ENCODE measurements at regions not wholly inside any gene's neighbourhood (a gene's known extent, or its start where the extent isn't known, plus 50 kb on each side); places are given as distances from the start of the nearest gene placed in this dataset.
"Not testable (repeated sequence)": the region's sequence is repeated elsewhere in the genome, so short reads cannot be mapped to it uniquely, and the experiment has no call there.

DNA sequence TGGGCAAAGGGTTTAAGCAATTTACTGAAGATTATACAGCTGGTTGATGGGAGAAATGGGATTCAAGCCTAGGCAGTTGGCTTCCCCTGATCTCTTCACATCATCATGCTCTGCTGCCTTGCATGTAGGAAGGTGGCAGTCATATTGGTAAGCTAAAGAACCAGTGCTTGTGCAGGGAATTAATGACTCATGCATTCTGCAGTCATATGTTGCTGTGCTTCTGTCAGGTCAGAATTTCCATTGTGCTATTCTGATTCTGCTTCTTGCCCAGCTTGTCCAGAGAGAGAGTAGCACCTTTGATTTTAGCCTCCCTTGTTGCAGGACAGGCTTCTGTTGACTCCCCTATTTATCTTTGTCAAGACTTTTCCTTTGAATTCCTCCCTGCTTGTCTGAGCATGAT is 114.0 kb upstream of the IKBKE start:
- H3K4me3 ChIP-seq, H3K27ac ChIP-seq: not testable (repeated sequence)

DNA sequence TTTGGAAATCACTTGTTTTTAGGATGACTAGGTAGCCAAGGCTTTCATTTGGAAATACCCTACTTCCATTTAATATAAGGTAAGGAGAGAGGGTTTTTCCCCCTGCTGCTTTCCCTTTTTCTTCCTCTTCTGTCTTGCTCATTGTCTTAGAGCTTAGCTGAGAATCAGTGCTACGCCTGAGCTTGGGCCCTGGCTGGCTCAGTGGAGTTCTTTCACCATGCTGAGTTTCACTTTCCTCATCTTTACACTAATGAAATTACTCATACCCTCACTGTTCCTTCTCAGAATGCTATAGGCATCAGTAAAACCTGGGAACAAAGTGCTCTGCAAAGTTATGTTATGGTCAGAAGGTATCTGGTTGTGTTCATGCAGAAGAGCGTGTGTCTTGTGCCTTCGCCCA is 112.3 kb upstream of the IKBKE start:
- H3K4me3 ChIP-seq = not testable (repeated sequence)

DNA sequence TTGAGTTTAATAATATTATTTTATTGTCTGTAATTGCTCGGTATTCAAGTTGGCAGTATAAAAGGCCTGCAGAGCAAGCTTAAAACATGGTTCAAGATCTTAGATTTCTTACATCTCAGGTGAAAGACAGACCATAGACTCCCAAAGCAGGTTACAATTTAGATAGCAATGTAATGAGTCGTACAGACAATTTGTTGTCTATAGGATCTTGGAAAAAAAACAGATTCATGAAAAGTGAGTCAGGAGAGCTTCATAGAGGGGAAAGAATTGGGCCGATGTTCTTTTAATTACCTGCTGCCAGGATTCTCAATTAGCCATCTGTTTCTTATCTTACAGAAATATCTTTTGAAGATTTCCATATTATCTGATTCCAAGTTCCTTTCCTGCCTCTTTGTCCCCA is 111.5 kb upstream of the IKBKE start:
- H3K27ac ChIP-seq, H3K4me3 ChIP-seq: not testable (repeated sequence)

More for the DNA sequence above, 112.3 kb upstream of the IKBKE start:
- not testable (repeated sequence) for H3K27ac ChIP-seq

DNA sequence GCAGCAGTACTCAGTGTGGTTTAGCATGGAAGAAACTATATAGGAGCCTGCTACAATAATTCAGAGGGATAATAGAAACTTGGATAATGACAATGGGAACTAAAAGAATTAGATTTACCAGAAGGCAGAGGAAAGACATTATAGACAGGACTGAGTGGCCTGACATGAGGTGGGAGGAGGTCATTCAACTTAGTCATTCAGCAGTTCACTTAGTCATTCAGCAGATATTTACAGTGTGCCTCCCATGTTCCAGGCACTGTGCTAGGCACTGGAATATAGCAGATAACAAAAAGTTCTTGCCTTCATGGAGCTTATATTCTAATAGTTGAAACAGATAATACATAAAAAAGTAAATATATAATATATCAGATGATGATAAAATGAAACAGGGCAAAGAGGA is 110.9 kb upstream of the IKBKE start:
- H3K4me3 ChIP-seq = not testable (repeated sequence)

DNA sequence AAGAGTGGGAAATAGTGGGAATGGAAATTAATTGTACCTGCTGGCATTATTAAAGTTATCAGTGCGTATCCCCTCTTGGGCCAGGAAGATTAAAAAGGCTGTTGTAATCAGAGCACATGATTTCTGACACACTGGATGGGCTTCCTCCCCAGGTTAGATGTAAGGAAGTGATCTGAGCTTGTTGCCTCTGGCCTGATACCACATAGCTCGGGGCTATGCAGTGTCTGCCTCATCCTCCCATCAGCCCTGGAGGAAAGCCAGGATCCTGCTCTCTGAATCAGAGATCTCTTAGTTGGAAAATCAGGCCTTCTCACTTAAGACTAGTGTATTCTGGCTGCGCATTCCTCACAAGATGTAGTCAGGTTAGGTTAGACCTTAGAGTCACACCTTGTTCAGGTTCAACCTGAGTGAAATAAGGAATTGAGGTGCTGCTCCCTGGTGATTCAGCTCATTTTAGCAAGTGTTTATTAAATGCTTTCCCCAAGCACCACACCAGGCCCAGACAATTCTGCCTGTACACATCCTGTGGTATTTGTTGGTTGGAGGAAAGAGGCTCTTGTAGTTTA is 108.2 kb upstream of the IKBKE start:
- not testable (repeated sequence) for H3K27ac ChIP-seq

More for the DNA sequence above, 110.9 kb upstream of the IKBKE start:
- not testable (repeated sequence) for H3K27ac ChIP-seq

DNA sequence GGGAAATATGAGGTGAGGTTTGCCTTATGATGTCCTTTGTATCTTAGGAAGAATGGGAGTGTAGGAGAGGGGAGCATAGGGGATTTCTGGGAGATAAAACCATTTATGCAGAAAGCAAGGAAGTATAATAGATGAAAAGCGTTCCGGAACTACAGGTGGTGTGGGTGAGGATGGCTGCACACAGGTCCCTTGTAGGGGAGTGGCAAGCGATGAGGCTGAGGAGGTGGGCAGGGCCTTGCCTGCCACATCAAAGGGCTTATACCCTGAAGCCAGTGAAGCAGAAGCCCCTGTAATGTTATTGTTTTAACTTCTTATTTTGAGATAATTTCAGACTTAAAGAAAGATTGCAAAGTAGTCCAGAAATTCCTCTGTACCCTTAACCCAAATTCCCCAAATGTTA is 107.3 kb upstream of the IKBKE start:
- H3K27ac ChIP-seq, H3K4me3 ChIP-seq: not testable (repeated sequence)

More for the DNA sequence above, 108.2 kb upstream of the IKBKE start:
- not testable (repeated sequence) for H3K4me3 ChIP-seq

DNA sequence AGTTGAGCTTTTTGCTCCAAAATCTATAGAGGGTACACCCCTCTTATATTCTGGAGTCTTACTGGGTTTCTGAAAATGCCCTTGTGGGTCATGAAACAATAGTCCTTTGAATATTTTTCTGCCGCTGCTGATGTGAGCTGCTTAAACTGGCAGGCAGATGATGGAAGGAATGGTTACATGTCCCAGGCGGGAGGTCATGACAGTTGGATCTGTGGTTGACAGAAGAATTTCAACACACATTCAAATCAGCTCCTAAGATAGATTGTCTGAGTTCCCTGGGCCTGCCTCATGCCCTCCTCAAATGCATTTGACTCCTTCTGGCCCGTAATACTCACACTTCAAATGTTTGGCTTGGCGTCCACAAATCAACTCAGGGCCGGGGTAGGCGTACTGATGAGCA is 105.0 kb upstream of the IKBKE start:
- not testable (repeated sequence) for H3K27ac ChIP-seq, H3K4me3 ChIP-seq

DNA sequence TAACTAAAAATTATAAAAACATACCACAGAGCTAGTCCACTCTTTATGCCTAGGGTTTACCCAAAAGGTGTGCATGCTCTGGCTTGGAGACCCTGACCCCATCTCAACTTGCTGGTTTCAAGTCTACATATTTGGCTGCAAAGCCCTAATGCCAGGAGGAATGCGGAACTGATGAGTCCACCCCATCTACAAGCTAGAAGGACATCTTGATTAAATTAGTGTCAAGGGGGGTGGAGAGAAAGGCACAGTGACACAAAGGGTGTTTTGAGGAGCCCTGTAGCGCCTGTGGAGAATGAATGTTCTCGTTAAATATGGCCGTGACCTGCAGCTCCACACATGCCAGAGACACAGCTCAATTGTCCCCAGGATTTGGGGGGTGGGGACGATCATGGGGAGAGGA is 104.1 kb upstream of the IKBKE start:
- peak overlapping the region in 1 of 21 experiments; percentile 17 for H3K27ac ChIP-seq
- H3K4me3 ChIP-seq = not testable (repeated sequence)

DNA sequence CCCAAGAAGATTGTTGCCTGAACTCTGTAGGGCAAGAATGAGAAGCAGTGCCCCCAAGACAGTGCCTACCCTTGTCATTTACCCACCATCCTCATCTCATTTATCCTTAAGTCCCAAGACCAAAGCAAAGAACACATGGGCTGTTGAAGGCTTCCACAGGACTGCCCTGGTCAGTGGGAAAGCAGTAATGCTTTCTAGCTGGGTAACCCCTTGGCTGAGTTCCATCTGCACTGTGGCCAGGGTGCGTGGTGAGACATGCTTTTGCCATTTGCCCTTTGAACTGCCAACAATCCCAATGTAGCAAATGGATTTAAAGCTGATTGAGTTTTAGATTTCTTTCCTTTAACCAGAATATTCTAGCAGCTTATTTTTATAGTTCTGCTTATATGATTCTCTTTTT is 103.5 kb upstream of the IKBKE start:
- H3K4me3 ChIP-seq, H3K27ac ChIP-seq: not testable (repeated sequence)

DNA sequence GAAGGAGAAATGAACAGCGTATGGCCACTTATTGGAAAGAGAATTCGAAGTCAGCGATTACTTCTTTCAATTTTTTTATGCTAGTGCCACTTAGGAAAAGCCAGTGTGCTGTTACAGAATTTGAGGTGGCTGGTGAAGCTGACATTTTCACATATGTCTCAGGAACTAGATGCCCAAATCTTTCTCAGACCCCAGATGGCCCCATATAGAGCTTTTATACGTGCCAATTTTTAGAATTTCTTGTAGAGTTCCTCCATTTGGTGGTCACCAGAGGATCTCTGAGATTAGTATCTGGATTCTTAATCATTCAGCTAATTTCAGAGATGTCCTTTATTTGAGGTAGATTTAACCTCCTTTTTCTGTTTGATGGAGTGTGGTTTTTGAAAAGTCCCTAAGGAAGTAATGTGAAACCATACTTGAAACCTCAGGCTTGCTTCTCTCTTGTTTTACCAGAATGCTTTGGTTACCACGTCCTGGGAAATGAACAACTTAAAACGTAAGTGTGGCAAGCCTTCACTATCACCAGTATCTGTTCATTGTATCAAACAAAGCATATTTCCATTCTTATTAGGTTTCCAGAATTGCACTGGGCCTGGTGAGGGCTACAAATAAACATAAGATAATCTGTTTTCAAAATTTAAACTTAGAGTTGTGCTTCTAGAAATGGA is 102.2 kb upstream of the IKBKE start:
- H3K4me3 ChIP-seq, H3K27ac ChIP-seq: not testable (repeated sequence)

DNA sequence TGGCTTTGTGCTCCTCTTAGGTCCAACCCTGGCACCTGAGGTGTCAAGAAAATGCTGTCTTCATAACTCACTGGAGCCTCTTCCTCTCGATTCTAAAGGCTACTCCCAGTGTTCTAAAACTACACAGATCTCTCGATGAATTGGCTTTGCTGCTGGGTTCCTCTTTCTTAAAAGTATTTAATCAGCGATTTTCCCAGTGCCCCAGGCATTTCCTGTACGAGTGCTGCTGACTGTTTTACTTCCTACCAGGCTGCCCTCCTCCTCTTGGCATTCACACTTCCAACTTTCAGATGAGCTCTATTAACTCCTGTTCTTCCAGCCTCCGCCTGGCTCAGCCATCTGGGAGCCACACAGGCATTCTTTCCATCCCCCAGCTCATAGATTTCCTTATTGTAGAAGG is 95.6 kb upstream of the IKBKE start:
- H3K4me3 ChIP-seq = not testable (repeated sequence)
- H3K27ac ChIP-seq = peak overlapping the region in 1 of 21 experiments; percentile 14

DNA sequence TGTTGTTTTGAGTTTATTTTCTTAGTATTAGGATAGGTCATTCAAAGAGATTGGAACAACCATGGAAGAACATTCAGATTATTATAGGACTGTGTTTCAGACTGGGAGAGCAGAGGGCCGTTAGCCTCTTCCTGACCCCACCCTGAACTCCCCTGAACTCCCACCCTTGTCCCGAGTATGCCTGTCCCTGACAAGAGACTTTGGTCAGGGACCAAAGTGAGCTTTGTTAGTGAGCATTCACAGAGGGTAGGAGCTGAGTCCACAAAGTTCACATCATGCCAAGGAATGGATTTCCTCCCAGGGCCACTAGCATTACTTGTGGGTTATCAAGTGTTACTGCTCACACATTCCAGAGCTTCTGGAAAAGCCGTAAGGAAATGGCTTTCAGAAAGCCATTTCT is 94.7 kb upstream of the IKBKE start:
- peak overlapping the region in 4 of 21 experiments; percentile 12 to 57 (median 19) for H3K27ac ChIP-seq
- not testable (repeated sequence) for H3K4me3 ChIP-seq

DNA sequence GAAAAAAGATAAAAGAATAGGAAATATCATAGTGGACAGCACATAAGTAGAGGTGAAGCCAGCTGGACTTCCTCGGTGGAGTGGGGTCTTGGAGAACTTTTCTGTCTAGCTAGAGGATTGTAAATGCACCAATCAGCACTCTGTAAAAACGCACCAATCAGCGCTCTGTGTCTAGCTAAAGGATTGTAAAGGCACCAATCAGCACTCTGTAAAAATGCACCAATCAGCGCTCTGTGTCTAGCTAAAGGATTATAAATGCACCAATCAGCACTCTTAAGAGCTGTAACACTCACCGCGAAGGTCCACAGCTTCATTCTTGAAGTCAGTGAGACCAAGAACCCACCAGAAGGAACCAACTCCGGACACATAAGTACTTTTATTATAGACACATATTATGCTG is 91.8 kb upstream of the IKBKE start:
- H3K4me3 ChIP-seq, H3K27ac ChIP-seq: not testable (repeated sequence)

DNA sequence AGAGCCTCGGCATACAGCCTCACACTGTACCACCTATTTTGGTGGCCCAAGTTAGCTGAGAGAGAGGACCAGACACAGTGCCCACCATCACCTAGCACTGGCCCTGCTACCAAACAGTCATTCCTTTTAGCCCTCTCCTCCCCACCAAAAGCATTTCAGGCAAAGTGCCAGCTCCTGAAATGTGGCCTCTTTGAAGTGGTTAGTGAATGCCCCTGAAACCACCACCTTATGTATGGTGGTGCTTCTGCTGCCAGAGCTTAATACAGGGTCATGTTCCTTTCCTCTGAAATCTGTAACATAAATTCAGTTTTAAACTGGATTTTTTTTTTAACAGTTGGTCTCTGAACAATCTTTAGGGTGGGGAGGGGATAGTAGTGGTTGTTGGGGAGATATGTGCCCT is 91.0 kb upstream of the IKBKE start:
- not testable (repeated sequence) for H3K4me3 ChIP-seq, H3K27ac ChIP-seq

DNA sequence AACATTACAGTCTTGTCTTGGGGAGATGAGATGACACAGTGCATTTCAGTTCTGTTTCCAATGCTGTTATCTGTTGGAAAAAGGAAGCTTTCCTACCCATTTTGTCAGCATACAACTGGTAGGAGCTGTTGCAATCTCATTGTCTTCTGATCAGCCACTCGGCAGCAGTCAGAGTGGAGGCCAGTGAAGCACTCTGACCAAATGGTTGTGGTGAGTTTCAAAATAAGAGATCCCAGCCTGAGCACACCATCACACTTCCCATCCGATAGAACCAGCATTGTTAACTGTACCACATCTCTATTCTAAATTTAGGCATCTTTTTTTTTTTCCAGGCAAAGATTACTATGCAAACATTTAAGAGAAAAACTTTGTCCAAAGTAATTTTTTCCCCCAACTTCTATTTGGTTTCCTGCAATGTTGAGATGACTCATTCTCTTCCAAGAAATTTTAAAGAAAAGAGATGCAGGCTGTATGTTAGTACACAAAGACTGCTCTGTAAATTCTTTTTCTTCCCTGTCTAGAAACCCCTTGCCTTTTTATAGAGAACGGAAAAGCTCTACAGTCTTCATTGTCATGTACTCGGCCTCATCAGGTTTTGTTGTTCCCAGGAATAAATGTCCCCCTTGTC is 90.0 kb upstream of the IKBKE start:
- not testable (repeated sequence) for H3K4me3 ChIP-seq

DNA sequence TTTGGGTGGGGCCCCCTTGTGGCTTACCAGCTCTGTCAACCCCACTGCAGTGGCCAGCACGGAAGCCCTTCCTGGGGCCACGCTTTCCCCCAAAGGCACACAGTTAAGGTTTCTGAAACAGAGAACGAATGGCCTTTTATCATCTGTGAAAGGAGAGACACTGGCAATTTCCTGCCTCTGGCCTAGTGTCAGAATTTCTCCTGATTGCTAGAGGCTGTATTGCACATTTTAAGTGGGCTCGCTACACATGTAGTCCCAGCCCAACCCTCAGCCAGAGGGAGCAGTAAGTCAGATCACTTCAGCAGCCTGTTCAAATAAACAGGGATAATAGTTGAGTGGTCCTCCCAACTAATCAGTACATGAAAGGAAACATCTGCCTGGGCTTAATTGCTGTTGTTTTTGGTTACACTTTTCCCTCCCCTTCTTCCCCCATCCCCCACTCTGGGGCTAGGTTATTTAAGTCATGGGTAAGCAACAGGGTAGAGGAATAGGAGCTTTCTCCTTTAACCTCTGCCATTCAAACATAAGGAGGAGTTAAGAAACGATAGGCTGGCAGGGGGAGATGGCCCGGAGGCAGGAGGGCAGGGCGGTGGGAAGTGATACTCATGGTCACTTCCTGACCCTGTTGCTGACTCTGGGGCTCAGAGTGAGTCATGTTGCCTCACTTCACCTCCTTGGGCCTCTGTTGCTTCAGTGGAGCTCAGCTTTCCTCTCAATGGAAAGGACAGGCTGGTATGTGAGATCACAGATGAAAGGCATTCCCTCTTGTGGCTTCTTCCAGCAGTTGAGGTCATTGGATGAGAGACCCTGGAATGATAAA is 89.3 kb upstream of the IKBKE start:
- not testable (repeated sequence) for H3K4me3 ChIP-seq
- H3K27ac ChIP-seq = peak overlapping the region in 10 of 21 experiments; percentile 46 to 81 (median 62)

More for the DNA sequence above, 90.0 kb upstream of the IKBKE start:
- not testable (repeated sequence) for H3K27ac ChIP-seq

DNA sequence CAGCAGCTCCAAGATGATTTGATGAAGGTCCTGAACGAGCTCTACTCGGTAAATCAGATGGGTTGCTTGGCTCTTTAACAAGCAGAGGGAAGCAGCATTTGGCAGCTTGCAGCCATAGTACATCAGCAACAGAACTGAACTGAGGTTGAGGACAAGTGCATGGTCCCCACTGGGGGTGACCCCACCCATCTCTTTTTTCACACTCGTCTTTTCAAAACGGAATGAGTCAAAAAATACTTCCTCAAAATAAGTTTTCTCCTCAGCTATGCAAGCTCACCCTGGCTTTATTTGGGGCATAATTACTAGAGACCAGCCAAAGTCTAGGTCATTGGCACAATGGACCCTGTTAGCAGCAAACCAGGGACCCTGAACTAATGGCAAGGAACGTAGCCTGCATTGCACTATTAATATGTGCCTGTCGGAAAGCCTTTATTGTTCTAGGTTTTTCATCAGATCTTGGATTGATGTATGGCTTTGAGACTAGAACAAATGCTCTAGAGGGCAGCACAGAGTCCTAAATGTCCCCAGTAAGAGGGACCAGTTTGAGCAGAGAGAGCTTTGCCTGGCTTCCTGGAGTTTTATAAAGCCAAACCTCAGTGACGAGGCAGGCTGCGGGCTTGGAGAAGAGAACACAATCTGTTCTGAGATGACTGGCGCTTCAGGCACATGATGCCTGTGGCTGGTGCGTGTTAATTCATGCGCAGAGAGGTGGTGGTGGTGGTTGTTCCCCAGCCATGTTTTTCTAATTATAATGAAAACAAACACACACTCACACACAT is 86.1 kb upstream of the IKBKE start:
- peak overlapping the region in 1 of 21 experiments; percentile 43 for H3K27ac ChIP-seq

DNA sequence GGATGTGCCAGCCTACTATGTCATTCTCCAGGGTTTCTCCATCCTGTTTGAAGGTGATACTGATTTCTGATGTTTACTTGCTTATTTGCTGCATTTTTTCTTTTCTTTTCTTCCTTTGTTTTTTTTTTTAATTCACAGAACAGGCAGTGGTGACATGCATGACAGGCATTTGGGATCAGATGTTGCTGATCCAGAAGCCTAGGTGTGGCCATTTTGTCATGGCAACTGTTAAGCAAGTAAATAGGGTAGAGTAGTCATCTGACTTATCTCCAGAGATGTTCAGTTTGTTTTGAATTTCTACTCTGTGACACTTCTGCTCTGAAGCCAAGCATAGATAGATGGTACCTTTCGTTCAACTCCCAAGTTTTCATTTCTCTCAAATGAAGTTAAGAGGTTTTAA is 85.4 kb upstream of the IKBKE start:
- not testable (repeated sequence) for H3K27ac ChIP-seq, H3K4me3 ChIP-seq

More for the DNA sequence above, 86.1 kb upstream of the IKBKE start:
- H3K4me3 ChIP-seq = not testable (repeated sequence)

DNA sequence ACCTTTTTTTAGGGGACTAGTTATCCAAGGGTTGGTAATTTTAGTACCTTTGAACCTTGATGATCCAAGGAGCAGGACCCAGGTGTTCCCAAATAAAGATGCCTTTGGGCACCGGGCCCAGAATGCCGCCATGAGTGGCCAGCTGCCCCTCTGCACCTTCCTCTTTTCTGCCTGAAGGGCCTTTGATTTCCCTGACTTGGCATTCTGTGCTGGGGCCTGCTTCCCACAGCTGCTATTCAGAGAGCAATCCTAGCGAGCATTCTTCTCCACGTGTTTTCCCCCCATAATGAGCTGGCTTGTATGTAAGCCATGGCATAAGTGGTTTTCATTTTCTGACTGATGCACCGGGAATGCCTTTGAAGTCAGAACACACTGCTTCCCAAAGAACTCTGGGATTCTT is 82.6 kb upstream of the IKBKE start:
- not testable (repeated sequence) for H3K27ac ChIP-seq, H3K4me3 ChIP-seq

DNA sequence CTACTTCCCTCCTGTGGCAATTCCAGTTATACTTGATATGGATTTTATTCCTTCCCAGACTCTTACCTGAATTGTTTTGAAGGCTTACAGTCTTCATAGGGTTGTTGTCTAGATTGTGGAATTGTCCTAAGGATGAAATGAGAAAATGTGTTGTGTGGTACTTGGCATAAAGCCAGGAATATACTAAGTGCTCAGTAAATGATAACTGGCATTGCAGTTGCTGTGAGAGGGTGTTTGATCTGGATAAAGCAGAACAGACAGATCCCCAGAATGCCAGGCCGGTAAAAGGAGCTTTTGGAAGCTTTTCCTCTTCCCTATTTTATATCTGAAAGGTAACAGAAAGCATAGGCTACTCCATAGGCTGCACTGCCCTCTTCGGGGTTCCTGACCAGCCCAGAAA is 78.4 kb upstream of the IKBKE start:
- not testable (repeated sequence) for H3K4me3 ChIP-seq, H3K27ac ChIP-seq
